Body of pancreas (tissue), 4 donors: ENCODE measurements at regions not wholly inside any gene's neighbourhood (a gene's known extent, or its start where the extent isn't known, plus 50 kb on each side); places are given as distances from the start of the nearest gene placed in this dataset.

ENCODE experiments used
- ATAC-seq: fragments of 150-250 bp; one replicate; pipeline ENCODE4 v1.9.1; 2016
- DNase-seq, 4 donors: peaks; one replicate each; pipeline ENCODE4 v3.0.0-alpha.2; 2019
- H3K27ac ChIP-seq, 4 donors: fragments of 200-600 bp; sonication (generic); 1 replicate in 3 of 4; 2 replicates in 1 of 4; pipeline versions ENCODE4 v1.5.1 to v1.6.1; 2016 to 2019; ENCODE audit warnings: mild to moderate bottlenecking in 1 of 4, mixed read lengths in 1 of 4, moderate library complexity in 1 of 4
- H3K27me3 ChIP-seq, 2 donors: fragments of 200-600 bp; sonication (generic); one replicate each; pipeline ENCODE4 v1.6.0; 2016; ENCODE audit warnings: mild to moderate bottlenecking in 1 of 2
- H3K36me3 ChIP-seq, 2 donors: fragments of 200-600 bp; sonication (generic); replicated peaks in 1 of 2; 2 replicates each; pipeline ENCODE4 v1.5.1; 2016; ENCODE audit warnings: low read depth in 2 of 2; ENCODE audit not compliant: insufficient read depth in 1 of 2
- H3K4me1 ChIP-seq: fragments of 200-600 bp; sonication (generic); one replicate; pipeline ENCODE4 v1.6.0; 2016
- H3K4me3 ChIP-seq, 2 donors: fragments of 200-600 bp; sonication (generic); 1 replicate in 1 of 2; 2 replicates in 1 of 2; pipeline ENCODE4 v1.5.1; 2016 to 2019
- H3K9me3 ChIP-seq, 3 donors: fragments of 200-600 bp; sonication (generic); 1 replicate in 2 of 3; 2 replicates in 1 of 3; pipeline ENCODE4 v1.5.1; 2016
- CTCF ChIP-seq, 7 experiments: fragments of 450-650 bp in 4 of 7; fragments of 200-600 bp in 3 of 7; sonication (generic) in 3 of 7; IDR thresholded peaks; one replicate each; pipeline ENCODE4 v1.5.1; 2016 to 2019; ENCODE audit warnings: antibody characterized with exemption in 7 of 7
- POLR2A ChIP-seq, 3 donors: fragments of 450-650 bp; IDR thresholded peaks; one replicate each; pipeline ENCODE4 v1.6.1; 2016; ENCODE audit warnings: antibody characterized with exemption in 3 of 3, mild to moderate bottlenecking in 2 of 3
- whole genome bisulfite sequencing, 2 donors: methylation state at CpG; one replicate each; pipeline ENCODE4 v1.1.5; 2017; 5-methylcytosine and 5-hydroxymethylcytosine counted together
- intact Hi-C: fragments of 100-400 bp; cut with DNase I; formaldehyde crosslinking; loops from one replicate; pipeline ENCODE4 v1.15.1; 2023

- TF ChIP-seq CTCF (IDR thresholded peaks at IDR 0.05) (no peak), POLR2A (IDR thresholded peaks at IDR 0.05) (no peak)
These were observed 70.2 kb downstream of the HRH4 start for GRCh38 chr18:24530630-24531111.

GRCh38 chr18:24534271-24534670, 73.8 kb downstream of the HRH4 start:
- TF ChIP-seq POLR2A (IDR thresholded peaks at IDR 0.05) (no peak), CTCF (IDR thresholded peaks at IDR 0.05) (no peak)
- Histone ChIP-seq H3K27ac (no peak overlapping the region), H3K9me3 (no peaks in the 10 kb centered on the region), H3K4me3 (no peak overlapping the region), H3K27me3 (no peaks in the 10 kb centered on the region), H3K4me1 (no peaks in the 10 kb centered on the region), H3K36me3 (no peaks in the 10 kb centered on the region)
- intact Hi-C loops: no loop called here
- ATAC-seq (no peak), DNase-seq (no peak)
- WGBS, 2 donors: 81 to 83% methylated on average over 6 of the region's 6 CpGs

More at GRCh38 chr18:24530630-24531111, 70.2 kb downstream of the HRH4 start:
- no peak overlapping the region for H3K27ac ChIP-seq
- WGBS, 2 donors: 24 to 27% methylated on average over 6 of the region's 6 CpGs
- no peaks in the 10 kb centered on the region for H3K36me3 ChIP-seq
- no peaks in the 10 kb centered on the region for H3K4me1 ChIP-seq
- ATAC-seq (no peak), DNase-seq (no peak)
- no peak overlapping the region for H3K4me3 ChIP-seq
- no peaks in the 10 kb centered on the region for H3K9me3 ChIP-seq
- intact Hi-C loops: no loop called here
- no peaks in the 10 kb centered on the region for H3K27me3 ChIP-seq

- WGBS, 2 donors: 62 to 65% methylated on average over 4 of the region's 4 CpGs
- no peak for TF ChIP-seq CTCF (IDR thresholded peaks at IDR 0.05)
- no peak for TF ChIP-seq POLR2A (IDR thresholded peaks at IDR 0.05)
- H3K36me3 ChIP-seq: no peaks in the 10 kb centered on the region
- ATAC-seq (no peak), DNase-seq (no peak)
- H3K9me3 ChIP-seq: no peaks in the 10 kb centered on the region
- no peaks in the 10 kb centered on the region for H3K27me3 ChIP-seq
- intact Hi-C loops: no loop called here
- no peaks in the 10 kb centered on the region for H3K4me1 ChIP-seq
- H3K27ac ChIP-seq: no peak overlapping the region
- no peak overlapping the region for H3K4me3 ChIP-seq
These were observed 74.3 kb downstream of the HRH4 start for GRCh38 chr18:24534737-24535136.

GRCh38 chr18:24535527-24536295, 75.3 kb downstream of the HRH4 start:
- intact Hi-C loops: no loop called here
- H3K4me1 ChIP-seq: no peaks in the 10 kb centered on the region
- 41 to 52% methylated on average over 3 of the region's 3 CpGs for WGBS, 2 donors

More at GRCh38 chr18:24535527-24536295, 75.3 kb downstream of the HRH4 start:
- Histone ChIP-seq H3K9me3 (no peaks in the 10 kb centered on the region), H3K27me3 (no peaks in the 10 kb centered on the region), H3K27ac (no peak overlapping the region), H3K36me3 (no peaks in the 10 kb centered on the region), H3K4me3 (no peak overlapping the region)
- DNase-seq (no peak), ATAC-seq (no peak)
- no peak for TF ChIP-seq CTCF (IDR thresholded peaks at IDR 0.05)
